GM18951 (cell line): ENCODE measurements at regions not wholly inside any gene's neighbourhood (a gene's known extent, or its start where the extent isn't known, plus 50 kb on each side); places are given as distances from the start of the nearest gene placed in this dataset.

Experiments
- POLR2A ChIP-seq: IDR thresholded peaks from 4 replicates; pipeline ENCODE4 v1.6.1; 2011; ENCODE audit warnings: mild to moderate bottlenecking; ENCODE audit not compliant: insufficient read length, insufficient read depth; ENCODE audit errors: extremely low read depth
- in situ Hi-C: fragments of 300-500 bp; cut with MboI; formaldehyde crosslinking; loops from one replicate; pipeline ENCODE4 v1.12.0; 2022; ENCODE audit warnings: low sequenced_read_pairs, mixed read lengths, inconsistent platforms; ENCODE audit not compliant: unreplicated experiment

DNA sequence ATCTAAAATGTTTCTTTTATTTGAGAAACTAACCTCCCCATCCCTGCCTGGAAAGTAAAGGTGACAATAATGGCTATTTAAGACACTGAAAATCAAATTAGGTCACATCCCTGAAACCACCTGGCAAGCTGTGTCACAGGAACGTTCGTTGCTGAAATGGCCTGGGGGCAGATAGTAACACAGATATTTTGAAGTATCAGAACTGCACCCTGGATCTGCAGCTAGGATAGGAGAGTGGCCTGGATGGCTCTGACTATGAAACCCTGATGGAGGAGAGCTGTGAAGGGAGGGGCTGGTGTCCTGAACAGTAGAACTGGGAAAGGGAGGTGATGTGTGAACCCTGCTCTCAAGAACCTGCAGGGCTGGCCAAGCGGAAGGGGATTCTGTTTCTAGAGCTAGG lies 648.3 kb upstream of the CFAP20DC start:
- no peak for TF ChIP-seq POLR2A
- in situ Hi-C loops, result no loop called here

- in situ Hi-C loops, result no loop called here
- TF ChIP-seq POLR2A, result no peak
Measured at GRCh38 chr3:59696783-59697182, 647.0 kb upstream of the CFAP20DC start.

GRCh38 chr3:59695860-59696259 lies 646.0 kb upstream of the CFAP20DC start:
- in situ Hi-C loops, result no loop called here
- TF ChIP-seq POLR2A, result no peak

- TF ChIP-seq POLR2A, result no peak
- in situ Hi-C loops, result no loop called here
Measured at GRCh38 chr3:59692117-59692516, 642.3 kb upstream of the CFAP20DC start.

GRCh38 chr3:59690886-59691285 lies 641.1 kb upstream of the CFAP20DC start:
- TF ChIP-seq POLR2A, result no peak
- in situ Hi-C loops, result no loop called here

GRCh38 chr3:59688636-59689035 lies 638.8 kb upstream of the CFAP20DC start:
- in situ Hi-C loops, result no loop called here
- no peak for TF ChIP-seq POLR2A

- no peak for TF ChIP-seq POLR2A
- in situ Hi-C loops, result no loop called here
Measured at GRCh38 chr3:59685432-59685831, 635.6 kb upstream of the CFAP20DC start.

DNA sequence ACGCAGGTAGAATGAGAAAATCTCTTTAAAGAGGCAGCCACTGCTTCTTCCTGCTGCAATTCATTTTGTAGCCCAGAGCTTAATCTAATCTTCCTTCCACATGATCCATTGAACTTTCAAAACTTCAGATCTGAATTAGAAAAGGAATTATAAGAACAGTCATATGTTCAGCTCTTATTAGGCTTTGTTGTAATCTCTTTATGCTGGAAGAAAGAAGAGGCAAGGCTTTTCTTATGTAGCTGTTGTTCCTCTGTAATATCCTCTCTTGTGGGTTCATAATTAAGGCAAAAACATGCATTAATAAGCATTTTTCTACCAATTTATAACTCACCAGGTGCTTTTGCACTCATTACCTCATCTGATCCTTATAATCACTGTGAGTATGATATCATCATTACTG lies 634.9 kb upstream of the CFAP20DC start:
- no peak for TF ChIP-seq POLR2A
- in situ Hi-C loops, result no loop called here

- no peak for TF ChIP-seq POLR2A
- in situ Hi-C loops, result no loop called here
Measured at GRCh38 chr3:59680919-59681318, 631.1 kb upstream of the CFAP20DC start.

DNA sequence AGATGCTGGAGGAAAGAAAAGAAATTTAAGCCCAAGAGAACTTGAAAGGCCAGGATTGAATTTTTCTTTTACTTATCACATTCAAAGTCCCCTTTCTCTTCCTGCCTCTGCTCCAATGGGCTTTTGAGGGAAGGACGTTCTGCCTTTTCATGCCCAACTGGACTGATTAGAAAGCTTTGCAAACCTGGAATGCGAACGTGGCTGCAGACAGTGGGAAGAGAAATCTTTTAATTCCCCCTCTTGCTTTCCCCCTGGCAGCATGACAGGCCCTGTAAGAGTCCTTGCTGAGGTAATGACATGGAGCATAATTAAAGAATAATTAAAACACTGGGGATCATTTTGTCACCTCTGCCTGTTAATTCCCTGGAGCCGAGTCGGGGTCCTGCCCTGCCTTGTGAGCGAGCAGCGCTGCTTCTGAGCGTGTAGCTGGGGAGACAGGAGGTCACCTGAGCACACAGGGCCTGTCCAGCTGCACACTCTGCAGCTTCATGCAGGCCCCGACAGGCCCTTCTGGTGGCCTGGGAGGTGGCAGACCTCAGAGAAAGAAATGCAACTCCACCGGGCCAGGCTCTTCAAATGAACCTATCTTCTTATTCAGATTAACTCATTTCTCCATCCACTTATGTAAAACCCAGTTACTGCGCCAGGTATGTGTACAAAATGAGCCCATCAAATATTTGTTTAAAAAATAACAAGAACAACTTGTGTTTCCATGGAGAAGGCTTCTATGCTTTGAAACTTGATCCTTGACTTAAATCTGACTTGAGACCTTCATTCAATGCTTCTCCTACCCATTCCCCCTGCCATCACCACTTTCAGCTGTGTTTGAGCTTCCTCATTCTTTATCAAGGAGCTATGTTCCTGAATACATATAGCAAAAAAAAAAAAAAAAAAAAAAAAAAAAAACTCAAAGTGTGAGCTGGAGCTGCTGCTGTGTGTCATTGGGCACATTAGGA lies 628.2 kb upstream of the CFAP20DC start:
- TF ChIP-seq POLR2A, result no peak
- in situ Hi-C loops, result no loop called here

DNA sequence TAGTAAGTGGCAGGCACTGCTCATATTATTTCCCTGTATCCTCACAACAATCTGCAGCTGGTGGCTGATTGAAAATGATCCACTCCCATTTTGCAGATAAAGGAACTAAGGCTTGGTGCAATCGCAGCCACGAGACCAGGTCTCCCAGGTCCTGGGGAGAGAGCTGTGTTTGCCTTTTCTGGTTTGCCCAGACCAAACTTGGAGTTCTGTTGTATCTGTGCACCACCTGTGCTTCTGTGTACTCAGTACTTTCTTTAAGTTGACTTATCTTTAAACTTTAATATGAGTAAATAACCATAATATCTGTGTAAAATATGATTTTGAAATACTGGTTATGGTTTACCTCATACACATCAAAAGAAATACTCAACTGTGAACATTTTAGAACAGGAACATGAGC lies 625.7 kb upstream of the CFAP20DC start:
- in situ Hi-C loops, result no loop called here
- no peak for TF ChIP-seq POLR2A

- in situ Hi-C loops, result no loop called here
- no peak for TF ChIP-seq POLR2A
Measured at GRCh38 chr3:59663076-59663850, 613.4 kb upstream of the CFAP20DC start.

DNA sequence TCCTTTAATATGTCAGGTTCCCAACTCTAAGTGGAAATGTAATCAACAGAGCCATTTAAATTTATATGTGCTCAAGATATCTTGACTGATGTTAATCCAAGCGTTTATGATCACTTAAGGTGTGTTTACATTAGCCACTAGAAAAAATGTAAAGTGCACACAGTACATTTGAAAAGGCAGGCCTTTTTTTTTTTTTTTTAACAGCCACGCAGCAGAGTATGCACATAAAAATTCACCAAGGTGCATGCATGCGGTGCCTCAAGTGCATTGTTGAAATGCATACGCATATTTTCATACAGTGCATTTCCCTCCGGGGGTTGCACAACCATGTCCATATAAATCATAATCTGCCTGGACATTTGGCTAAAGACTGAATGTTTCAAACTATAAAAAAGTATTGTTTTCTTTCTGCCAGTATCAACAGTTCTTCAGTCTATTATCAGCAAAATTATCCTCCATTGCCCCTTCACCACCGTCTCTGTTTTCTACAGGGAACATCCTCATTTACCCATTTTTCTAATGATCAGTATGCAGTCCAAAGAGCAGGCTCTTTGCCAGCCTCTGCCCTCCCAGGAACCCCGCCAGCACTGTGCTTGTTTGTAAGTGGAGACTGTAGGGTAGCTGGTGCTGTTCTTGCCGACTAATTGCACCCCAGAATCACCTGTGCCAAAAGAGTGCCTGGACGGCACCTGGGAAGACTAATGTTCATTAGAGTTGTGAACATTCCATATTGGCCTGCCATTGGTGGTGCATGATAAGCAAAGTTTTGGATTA lies 611.2 kb upstream of the CFAP20DC start:
- in situ Hi-C loops, result no loop called here
- no peak for TF ChIP-seq POLR2A
